ENCODE measurements at regions not wholly inside any gene's neighbourhood (a gene's known extent, or its start where the extent isn't known, plus 50 kb on each side); places are given as distances from the start of the nearest gene placed in this dataset.
"Not testable (repeated sequence)": the region's sequence is repeated elsewhere in the genome, so short reads cannot be mapped to it uniquely, and the experiment has no call there.

DNA sequence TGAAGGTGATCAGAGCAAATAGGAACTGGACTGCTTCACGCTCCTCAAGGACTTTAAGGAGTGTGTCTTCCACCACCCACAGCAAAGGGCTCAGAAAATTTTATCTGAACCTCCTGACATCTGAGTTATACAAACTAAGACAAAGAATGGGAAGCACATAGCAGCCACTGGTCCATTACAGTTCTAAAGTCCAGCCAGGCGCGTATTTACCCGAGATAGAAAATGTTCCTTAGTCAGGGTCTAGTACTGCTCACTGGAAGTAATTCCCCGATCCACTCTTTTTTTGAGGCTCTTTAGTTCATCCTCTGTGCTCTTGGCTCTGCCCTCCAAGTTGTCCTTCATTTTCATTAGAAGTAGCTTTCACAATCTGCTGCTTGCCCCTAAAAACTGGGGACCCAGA is 88.5 kb upstream of the GOLGA8J start:
- H3K27ac ChIP-seq = no peak overlapping the region
- TF ChIP-seq, protein P1, sequence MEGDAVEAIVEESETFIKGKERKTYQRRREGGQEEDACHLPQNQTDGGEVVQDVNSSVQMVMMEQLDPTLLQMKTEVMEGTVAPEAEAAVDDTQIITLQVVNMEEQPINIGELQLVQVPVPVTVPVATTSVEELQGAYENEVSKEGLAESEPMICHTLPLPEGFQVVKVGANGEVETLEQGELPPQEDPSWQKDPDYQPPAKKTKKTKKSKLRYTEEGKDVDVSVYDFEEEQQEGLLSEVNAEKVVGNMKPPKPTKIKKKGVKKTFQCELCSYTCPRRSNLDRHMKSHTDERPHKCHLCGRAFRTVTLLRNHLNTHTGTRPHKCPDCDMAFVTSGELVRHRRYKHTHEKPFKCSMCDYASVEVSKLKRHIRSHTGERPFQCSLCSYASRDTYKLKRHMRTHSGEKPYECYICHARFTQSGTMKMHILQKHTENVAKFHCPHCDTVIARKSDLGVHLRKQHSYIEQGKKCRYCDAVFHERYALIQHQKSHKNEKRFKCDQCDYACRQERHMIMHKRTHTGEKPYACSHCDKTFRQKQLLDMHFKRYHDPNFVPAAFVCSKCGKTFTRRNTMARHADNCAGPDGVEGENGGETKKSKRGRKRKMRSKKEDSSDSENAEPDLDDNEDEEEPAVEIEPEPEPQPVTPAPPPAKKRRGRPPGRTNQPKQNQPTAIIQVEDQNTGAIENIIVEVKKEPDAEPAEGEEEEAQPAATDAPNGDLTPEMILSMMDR (conservative IDR thresholded peaks at IDR 0.05; ENCODE audit: low read depth) = no peak
- ChIA-PET CTCF (no interaction called here), POLR2A (ENCODE audit: low non-redundant PET) (no interaction called here)
- DNase-seq (ENCODE audit: low spot score) = no peak

DNA sequence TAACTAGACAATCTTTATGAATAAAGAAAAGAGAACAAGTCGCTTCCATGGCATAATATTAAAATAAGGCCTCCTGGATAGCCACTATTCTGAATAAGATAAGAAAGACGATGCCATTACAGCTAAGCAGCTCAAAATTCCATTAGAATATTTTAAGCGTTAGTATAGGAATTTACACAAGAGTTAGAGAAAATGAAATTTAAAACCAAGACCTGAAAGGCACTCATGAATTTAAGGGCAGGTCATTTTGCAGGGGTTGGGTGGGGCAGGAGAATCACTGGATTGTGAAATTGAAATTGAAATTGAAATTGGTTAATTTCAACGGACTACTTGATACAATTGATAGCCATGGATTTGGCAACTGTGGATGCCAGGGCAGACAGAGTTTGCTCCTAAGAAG is 91.8 kb upstream of the GOLGA8J start:
- TF ChIP-seq, protein P1 (conservative IDR thresholded peaks at IDR 0.05; ENCODE audit: low read depth) = no peak
- DNase-seq (ENCODE audit: low spot score) = no peak
- ChIA-PET CTCF (interaction anchor here (0.7 kb wide), 2 partner anchors 376 to 1724 kb away, joined by 3 to 4 read pairs; no protein-coding TSS in a partner anchor), POLR2A (ENCODE audit: low non-redundant PET) (no interaction called here)
- no peak overlapping the region for H3K27ac ChIP-seq

DNA sequence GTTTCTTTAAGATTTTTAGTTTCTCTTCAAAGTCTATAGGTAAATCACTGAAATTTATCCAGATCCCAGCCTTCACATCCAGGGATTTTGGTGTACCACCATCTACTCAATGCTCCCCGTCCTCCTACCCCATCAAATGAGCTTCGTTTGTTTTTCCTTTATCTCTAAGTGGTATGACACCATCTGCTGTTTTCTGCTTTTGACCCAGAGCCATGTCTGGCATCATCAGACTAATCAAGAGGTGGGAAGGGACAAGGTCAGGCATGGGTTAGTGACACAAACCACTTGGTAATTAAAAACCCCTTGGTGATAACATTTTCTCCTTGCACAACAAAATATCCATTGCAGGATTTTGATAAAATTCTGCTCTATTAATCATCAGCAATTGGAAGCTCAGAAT is 92.7 kb upstream of the GOLGA8J start:
- ChIA-PET CTCF (interaction anchor here (0.6 to 0.7 kb wide), 2 partner anchors 375 to 805 kb away, joined by 3 to 4 read pairs; no protein-coding TSS in a partner anchor), POLR2A (ENCODE audit: low non-redundant PET) (no interaction called here)
- DNase-seq (ENCODE audit: low spot score) = no peak
- TF ChIP-seq, protein P1 (conservative IDR thresholded peaks at IDR 0.05; ENCODE audit: low read depth) = no peak
- H3K27ac ChIP-seq = no peak overlapping the region

DNA sequence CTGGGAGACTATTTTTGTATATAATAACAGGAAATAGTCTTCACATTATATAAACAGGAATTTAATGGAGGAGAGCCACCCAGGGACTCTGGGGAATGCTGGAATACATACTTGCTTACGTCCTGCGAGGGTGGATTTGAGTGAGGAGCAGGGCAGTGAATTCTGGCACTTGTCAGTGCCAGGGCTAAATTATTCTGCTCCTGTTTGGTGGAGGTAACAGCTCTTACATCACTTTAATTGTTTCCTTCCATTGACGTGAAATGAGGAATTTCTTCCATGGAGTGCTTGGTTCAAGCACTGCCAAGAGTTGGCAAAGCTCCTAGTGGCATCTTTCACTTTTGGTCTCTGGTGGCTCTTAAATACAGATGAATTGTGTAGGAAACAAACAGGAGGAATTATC is 94.1 kb upstream of the GOLGA8J start:
- TF ChIP-seq, protein P1 (conservative IDR thresholded peaks at IDR 0.05; ENCODE audit: low read depth) = no peak
- DNase-seq (ENCODE audit: low spot score) = no peak
- no peak overlapping the region for H3K27ac ChIP-seq
- CTCF ChIA-PET = no interaction called here
- POLR2A ChIA-PET (ENCODE audit: low non-redundant PET) = no interaction called here

DNA sequence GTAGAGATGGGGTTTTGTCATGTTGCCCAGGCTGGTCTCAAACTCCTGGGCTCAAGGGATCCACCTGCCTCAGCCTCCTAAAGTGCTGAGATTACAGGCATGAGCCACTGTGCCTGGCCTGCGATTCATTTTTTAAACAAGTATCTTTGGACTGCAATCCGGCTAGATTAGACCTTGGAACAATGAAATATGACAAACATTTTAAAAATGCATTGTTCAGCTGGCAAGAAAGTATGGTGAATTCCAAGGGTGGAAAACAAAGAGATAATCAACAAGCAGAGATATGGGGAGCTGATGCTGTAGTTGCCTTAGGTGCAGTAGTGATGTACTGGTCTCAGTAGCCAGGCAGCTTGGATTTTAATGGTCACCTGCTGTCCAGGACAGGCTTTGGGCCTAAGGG is 95.8 kb upstream of the GOLGA8J start:
- POLR2A ChIA-PET (ENCODE audit: low non-redundant PET) = no interaction called here
- no peak overlapping the region for H3K27ac ChIP-seq
- CTCF ChIA-PET = no interaction called here
- no peak for DNase-seq (ENCODE audit: low spot score)
- TF ChIP-seq, protein P1 (conservative IDR thresholded peaks at IDR 0.05; ENCODE audit: low read depth) = no peak

DNA sequence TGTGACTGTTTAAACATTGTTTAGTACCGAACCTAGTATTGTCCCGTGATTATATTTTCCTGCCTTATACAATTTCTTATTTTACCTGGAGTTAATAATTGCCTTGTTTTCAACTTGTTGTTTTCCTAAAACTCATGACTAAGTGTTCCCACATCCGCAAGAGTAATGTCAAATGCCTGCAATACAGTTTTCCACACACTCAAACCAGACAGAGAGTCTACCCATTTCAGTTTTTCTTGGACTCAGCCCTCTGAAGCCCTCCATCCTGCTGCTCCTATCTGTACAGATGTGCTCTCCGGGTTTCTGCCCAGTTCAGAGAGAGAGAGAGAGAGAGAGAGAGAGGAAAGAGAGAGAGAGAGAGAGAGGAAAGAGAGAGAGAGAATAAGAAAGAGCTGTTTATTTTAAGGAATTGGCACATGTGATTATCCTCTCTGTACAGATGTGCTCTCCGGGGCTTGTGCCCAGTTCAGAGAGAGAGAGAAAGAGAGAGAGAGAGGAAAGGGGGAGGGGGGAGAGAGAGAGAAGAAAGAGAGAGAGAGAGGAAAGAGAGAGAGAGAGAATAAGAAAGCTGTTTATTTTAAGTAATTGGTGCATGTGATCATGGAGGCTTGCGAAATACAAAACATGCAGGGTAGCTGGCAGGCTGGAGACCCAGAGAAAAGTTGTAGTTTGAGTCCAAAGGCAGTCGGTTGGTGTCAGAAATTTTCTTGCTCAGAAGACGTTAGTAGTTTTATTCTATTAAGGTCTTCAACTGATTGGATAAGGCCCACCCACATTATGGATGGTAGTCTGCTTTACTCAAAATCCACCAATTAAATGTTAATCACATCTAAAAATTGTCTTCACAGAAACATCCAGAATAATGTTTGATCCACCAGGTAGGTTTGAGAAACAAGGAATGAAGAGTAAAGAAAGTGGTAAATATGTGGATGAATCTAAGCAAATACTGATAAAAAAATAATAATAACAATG is 104.1 kb upstream of the GOLGA8J start:
- TF ChIP-seq, protein P1 (conservative IDR thresholded peaks at IDR 0.05; ENCODE audit: low read depth) = no peak
- DNase-seq (ENCODE audit: low spot score) = no peak
- ChIA-PET CTCF (no interaction called here), POLR2A (ENCODE audit: low non-redundant PET) (no interaction called here)
- H3K27ac ChIP-seq = no peak overlapping the region

DNA sequence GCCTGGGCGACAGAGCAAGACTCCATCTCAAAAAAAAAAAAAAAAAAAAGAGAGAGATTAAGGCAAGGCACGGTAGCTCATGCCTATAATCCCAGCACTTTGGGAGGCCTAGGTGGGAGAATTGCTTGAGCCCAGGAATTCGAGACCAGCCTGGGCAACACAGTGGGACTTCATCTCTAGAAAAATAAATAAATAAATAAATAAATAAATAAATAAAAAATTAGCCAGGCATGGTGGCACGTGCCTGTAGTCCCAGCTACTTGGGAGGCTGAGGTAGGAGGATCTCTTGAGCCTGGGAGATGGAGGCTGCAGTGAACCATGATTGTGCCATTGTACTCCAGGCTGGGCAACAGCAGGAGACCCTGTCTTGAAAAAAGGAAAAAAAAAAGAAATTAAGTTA is 108.7 kb upstream of the GOLGA8J start:
- POLR2A ChIA-PET (ENCODE audit: low non-redundant PET); H3K27ac ChIP-seq; DNase-seq (ENCODE audit: low spot score): not testable (repeated sequence)
- CTCF ChIA-PET = interaction anchor here (0.6 to 0.7 kb wide), 2 partner anchors 13 to 34 kb away, joined by 3 read pairs; no protein-coding TSS in a partner anchor
